ENCODE measurements at regions not wholly inside any gene's neighbourhood (a gene's known extent, or its start where the extent isn't known, plus 50 kb on each side); places are given as distances from the start of the nearest gene placed in this dataset.

- Histone ChIP-seq H3K27ac (no peak overlapping the region), H3K4me1 (no peaks in the 10 kb centered on the region), H3K36me3 (ENCODE audit: low read depth, missing control alignments) (no peaks in the 10 kb centered on the region), H3K27me3 (no peaks in the 10 kb centered on the region), H3K9me3 (no peaks in the 10 kb centered on the region), H3K4me3 (no peak overlapping the region)
- no peak for DNase-seq
- intact Hi-C loops (cut with DNase I; ENCODE audit: low total_unique reads) = no loop called here
- 90 to 100% methylated on average over 1 of the region's 1 CpG for WGBS, 2 donors
- TF ChIP-seq CTCF (IDR thresholded peaks at IDR 0.05) (no peak), POLR2A (IDR thresholded peaks at IDR 0.05) (no peak)
Measured at GRCh38 chr9:90027296-90027790, 422.5 kb downstream of the GADD45G start.

GRCh38 chr9:90029386-90029785, 424.6 kb downstream of the GADD45G start:
- H3K4me3 ChIP-seq = no peak overlapping the region
- 0 to 67% methylated on average over 1 of the region's 1 CpG for WGBS, 2 donors
- TF ChIP-seq POLR2A (IDR thresholded peaks at IDR 0.05) (no peak), CTCF (IDR thresholded peaks at IDR 0.05) (no peak)
- no peaks in the 10 kb centered on the region for H3K27me3 ChIP-seq
- H3K36me3 ChIP-seq (ENCODE audit: low read depth, missing control alignments) = no peaks in the 10 kb centered on the region
- H3K27ac ChIP-seq = no peak overlapping the region
- intact Hi-C loops (cut with DNase I; ENCODE audit: low total_unique reads) = no loop called here
- H3K4me1 ChIP-seq = no peaks in the 10 kb centered on the region
- H3K9me3 ChIP-seq = no peaks in the 10 kb centered on the region
- no peak for DNase-seq

GRCh38 chr9:90029996-90030395, 425.2 kb downstream of the GADD45G start:
- TF ChIP-seq CTCF (IDR thresholded peaks at IDR 0.05) (no peak), POLR2A (IDR thresholded peaks at IDR 0.05) (no peak)
- 92 to 95% methylated on average over 5 of the region's 5 CpGs for WGBS, 2 donors
- no peak for DNase-seq
- no peak overlapping the region for H3K4me3 ChIP-seq
- intact Hi-C loops (cut with DNase I; ENCODE audit: low total_unique reads) = no loop called here
- H3K36me3 ChIP-seq (ENCODE audit: low read depth, missing control alignments) = no peaks in the 10 kb centered on the region
- no peaks in the 10 kb centered on the region for H3K9me3 ChIP-seq
- H3K27ac ChIP-seq = no peak overlapping the region
- H3K27me3 ChIP-seq = no peaks in the 10 kb centered on the region
- no peaks in the 10 kb centered on the region for H3K4me1 ChIP-seq

GRCh38 chr9:90032296-90033027, 427.6 kb downstream of the GADD45G start:
- WGBS, 2 donors = 66 to 82% methylated on average over 9 of the region's 9 CpGs
- TF ChIP-seq CTCF (IDR thresholded peaks at IDR 0.05) = no peak
- no peak for TF ChIP-seq POLR2A (IDR thresholded peaks at IDR 0.05)
- Histone ChIP-seq H3K4me1 (no peaks in the 10 kb centered on the region), H3K27me3 (no peaks in the 10 kb centered on the region), H3K27ac (no peak overlapping the region), H3K36me3 (ENCODE audit: low read depth, missing control alignments) (no peaks in the 10 kb centered on the region), H3K4me3 (no peak overlapping the region), H3K9me3 (no peaks in the 10 kb centered on the region)
- intact Hi-C loops (cut with DNase I; ENCODE audit: low total_unique reads) = no loop called here
- no peak for DNase-seq

Measured in testis (tissue), 2 donors.